ENCODE measurements at regions not wholly inside any gene's neighbourhood (a gene's known extent, or its start where the extent isn't known, plus 50 kb on each side); places are given as distances from the start of the nearest gene placed in this dataset.

DNA sequence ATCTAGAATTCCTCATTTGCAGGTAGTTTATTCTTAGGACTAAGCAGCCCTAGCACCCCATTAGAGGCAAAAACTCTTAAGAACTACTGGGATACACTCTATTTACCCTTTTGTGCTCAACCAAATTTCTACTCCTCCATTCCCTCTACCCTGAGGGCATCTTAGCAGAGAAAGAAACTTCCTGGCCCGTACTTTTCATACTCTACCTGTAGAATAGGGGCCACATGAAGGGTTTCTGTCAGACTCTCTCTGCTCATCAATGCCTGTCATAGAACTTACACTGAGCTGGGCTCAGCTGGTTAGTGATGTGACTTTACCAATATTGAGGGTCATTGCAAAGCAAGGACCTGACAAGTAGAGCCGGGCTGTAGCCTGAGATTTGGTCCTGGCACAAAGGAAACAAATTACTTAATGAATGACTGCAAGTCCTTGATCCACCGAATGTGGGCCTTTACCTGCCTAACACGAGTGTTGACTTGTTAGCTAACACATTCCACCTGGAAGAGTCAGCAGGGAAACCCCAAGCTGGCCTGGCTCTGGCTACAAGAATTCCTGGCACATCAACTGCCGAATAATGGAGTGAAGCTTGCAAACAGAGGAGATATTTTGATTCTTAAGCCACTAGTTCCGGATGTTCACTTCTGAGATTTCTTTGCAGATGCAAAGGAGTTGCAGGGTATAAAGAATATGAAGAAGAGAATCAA, 280.5 kb upstream of the JAG1 start:
- DNase-seq (ENCODE audit: low read depth in 2 of 2) = no peak

- DNase-seq (ENCODE audit: low read depth in 2 of 2) = no peak
These were observed 281.2 kb upstream of the JAG1 start for GRCh38 chr20:10954908-10955580.

DNA sequence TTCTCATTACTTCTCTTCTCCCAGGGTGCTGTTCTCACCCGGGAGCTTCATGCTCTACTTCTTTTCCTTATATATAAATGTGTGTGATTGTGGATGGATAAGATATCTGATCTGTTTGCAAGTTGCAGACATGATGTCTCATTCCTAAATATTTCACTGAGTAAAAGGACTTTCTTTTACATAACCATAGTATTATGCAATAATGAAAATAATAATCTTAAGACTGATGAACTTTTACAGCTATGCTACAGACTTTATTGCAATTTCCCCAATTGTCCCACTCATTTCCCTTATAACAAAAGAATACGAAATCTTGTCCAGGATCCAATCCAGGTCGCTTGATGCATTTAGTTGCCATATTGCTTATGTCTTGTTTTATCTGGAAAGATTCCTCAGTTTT, 284.5 kb upstream of the JAG1 start:
- DNase-seq (ENCODE audit: low read depth in 2 of 2) = no peak

DNA sequence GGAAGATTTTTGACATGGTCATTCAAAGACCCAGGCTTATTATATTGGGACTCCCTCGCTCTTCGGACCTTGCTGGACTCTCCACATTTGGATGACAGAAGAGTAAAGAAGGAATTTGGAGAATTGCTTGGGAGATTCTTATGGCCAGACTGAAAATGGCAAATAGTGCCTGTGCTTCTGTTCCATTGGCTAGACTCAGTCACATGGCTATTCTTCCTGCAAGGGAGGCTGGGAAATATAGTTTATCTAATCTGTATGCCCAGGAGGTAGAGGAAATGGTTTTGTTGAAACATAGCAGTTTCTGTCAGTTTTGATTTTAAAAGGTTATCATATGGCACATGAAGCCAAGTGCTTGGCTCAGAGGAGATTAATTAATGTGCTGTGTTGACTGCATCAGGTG, 286.6 kb upstream of the JAG1 start:
- no peak for DNase-seq (ENCODE audit: low read depth in 2 of 2)

GRCh38 chr20:10961651-10962288, 288.0 kb upstream of the JAG1 start:
- no peak for DNase-seq (ENCODE audit: low read depth in 2 of 2)

DNA sequence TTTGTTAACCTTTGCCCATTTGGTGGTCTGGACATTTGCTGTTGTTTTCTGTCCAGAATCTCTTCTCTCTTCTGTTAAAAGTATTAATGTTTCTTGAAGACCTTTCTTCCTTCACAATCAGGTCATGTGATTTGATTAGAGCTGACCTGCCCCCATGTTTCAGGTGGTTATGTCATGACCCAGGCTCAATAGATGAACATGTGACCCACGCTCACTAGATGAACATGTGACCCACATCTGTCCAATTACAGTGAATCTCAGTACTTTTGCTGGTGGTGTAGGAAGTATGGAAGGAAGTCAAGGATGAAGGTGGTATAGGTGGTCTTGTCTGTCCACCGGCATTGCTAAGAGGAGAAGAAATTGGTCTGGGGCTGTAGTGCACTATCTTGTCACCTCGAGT, 289.1 kb upstream of the JAG1 start:
- DNase-seq (ENCODE audit: low read depth in 2 of 2) = no peak

DNA sequence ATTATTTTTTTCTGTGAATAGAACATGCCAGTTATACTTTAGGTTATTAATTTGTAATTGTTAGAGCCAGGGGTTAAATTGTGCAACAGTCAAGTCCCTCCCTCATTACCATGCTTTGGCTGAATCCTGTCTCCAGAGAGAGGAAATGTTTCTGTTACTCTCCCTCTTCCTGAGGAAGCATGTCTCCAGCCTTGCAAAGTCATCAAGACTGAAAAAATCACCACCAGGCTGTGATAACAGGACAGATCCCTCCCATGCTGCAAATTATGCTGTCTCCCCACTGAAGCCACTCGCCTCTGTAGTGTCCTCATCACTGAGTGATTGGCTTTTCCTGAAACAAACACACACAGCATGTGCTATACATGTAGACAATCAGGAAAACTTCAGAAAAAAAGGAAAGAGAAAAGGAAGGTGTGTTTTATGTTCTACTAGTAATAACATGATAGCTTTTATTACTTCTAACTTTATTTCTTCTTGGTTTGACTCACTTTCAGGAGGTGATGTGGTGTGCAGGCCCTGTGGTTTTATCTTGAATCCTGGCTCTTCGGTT, 290.0 kb upstream of the JAG1 start:
- DNase-seq (ENCODE audit: low read depth in 2 of 2) = no peak

DNA sequence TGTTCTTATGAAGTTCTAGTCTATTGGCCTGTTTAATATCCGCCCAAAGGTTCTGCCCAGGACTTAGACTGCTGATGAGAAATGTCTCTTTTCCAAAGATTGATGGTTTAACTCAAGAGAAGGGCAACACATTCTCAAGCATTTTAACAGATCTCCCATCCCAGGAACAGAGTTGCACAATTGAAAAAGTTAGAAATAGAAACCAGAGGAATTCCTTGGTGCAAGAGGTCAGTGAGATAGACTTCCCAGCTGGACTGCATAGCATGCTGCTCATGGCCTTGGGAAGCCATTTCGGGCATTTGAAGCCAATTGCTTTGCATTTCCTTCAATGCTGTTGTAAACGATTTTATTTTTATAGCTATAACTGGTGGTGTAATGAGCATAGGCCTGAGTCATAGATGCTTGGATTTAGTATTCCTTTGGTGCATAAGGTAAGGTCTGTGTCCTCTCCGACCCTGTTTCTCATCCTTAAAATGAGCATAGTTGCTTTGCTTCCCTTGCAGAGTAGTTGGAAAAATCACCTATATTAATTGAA, 292.2 kb upstream of the JAG1 start:
- no peak for DNase-seq (ENCODE audit: low read depth in 2 of 2)

- DNase-seq (ENCODE audit: low read depth in 2 of 2) = no peak
These were observed 296.3 kb upstream of the JAG1 start for GRCh38 chr20:10970109-10970508.

DNA sequence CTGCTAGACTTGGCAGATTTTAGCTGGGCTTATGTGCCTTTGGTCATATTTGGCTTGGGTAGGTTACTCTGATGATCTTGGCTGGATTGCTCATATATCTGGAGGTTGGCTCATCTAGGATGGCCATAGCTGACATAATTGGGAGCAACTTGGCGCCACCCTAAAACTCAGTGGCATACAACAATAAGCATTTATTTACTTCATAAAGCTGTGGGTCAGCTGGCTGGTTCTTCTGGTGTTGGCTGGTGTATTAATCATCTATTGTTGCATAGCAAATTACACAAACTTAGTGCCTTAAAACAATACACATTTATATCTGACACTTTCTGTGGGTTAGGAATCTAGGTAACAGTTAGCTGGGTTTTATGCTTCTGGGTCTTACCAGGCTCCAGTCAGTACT, 297.3 kb upstream of the JAG1 start:
- DNase-seq (ENCODE audit: low read depth in 2 of 2) = no peak

DNA sequence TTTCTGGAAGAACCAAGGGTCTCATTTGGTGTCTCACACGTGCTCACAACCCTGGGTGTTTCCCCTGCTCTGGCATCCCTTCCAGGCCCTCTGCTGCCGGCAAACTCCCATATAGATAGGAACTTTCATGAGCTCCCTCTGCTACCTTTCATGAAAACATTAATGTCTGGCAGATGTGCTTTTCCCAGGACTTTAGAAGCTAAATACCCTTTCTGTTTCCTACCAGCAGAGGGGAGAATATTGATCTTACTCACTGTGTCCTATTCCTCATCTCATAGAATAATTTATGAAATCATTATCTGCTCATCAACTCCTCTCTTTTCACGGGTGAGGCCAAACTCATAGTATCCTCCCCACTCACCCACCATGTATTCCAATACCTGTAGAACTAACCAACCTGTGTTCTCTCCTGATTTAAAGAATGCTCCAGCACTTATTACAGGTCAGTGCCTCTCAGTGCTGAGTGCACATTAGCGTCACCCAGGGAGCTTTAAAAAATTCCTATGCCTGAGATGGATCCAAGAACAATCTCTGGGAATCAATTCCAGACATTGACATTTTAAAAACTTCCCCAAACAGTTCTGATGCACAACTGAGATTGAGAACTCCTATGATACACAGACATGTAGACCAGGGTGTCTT, 298.5 kb upstream of the JAG1 start:
- DNase-seq (ENCODE audit: low read depth in 2 of 2) = no peak

DNA sequence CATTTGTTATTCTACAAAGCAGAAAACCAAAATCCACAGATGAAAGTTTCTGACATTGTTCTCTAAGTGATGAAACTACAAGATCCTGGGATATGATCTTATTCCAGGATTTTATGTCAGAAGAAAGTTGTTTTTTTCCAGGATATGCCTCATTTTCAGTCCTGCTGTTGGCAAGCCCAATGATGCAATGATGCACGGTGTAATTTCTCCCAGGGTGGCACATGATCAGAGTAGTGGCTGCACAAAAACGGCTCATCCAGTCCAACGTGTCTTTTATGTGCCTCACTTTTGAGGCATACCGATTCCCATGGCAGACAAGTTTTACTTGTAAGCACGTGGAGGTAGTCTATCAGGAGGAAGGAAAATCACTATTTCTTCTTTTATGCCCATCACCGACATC, 302.3 kb upstream of the JAG1 start:
- no peak for DNase-seq (ENCODE audit: low read depth in 2 of 2)

GRCh38 chr20:10978019-10978702, 304.4 kb upstream of the JAG1 start:
- no peak for DNase-seq (ENCODE audit: low read depth in 2 of 2)

DNA sequence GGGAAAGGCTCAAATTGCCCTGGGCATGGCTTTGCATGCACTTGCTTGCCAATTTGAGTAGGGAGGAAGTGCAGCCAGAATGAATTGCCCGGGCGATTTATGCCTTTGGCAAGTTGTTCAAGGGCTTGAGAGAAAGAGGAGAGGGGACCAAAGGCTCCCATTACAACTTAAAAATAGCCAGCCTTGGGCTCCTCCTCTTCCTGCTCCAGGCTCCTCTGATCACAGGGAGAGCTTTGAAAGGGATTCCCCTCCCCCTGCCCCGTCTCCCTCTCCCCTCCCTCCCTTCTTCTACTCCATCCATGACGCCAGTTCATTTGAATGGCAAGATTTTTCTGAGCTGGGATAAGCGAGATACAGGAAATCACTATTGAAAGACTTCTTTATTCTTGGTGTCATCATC, 304.9 kb upstream of the JAG1 start:
- DNase-seq (ENCODE audit: low read depth in 2 of 2) = no peak

DNA sequence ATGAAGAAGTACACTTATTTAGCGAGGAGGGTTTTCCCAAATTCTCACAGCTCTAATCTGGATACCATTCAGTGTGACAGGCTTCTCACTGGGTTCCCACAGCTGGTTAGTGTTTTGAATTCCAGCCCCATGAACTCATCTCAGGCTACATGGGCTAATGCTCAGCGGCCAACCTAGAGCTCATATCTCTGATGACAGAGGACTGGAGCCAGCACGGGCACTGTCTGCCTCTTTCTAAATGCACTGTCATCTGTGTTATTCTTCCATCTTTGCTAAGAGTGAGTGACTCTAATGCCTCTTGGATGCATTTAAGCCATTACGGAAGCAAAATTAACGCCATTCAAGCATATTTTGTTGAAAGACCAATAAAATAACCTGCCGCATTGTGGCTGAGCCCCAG, 308.9 kb upstream of the JAG1 start:
- DNase-seq (ENCODE audit: low read depth in 2 of 2) = no peak

GRCh38 chr20:10984294-10984693, 310.5 kb upstream of the JAG1 start:
- no peak for DNase-seq (ENCODE audit: low read depth in 2 of 2)

- DNase-seq (ENCODE audit: low read depth in 2 of 2) = no peak
These were observed 311.1 kb upstream of the JAG1 start for GRCh38 chr20:10984913-10985312.

- no peak for DNase-seq (ENCODE audit: low read depth in 2 of 2)
These were observed 311.7 kb upstream of the JAG1 start for GRCh38 chr20:10985536-10985935.

- DNase-seq (ENCODE audit: low read depth in 2 of 2) = no peak
These were observed 312.8 kb upstream of the JAG1 start for GRCh38 chr20:10986586-10986985.

GRCh38 chr20:10987651-10988383, 314.0 kb upstream of the JAG1 start:
- no peak for DNase-seq (ENCODE audit: low read depth in 2 of 2)
